ENCODE measurements at regions not wholly inside any gene's neighbourhood (a gene's known extent, or its start where the extent isn't known, plus 50 kb on each side); places are given as distances from the start of the nearest gene placed in this dataset.

DNA sequence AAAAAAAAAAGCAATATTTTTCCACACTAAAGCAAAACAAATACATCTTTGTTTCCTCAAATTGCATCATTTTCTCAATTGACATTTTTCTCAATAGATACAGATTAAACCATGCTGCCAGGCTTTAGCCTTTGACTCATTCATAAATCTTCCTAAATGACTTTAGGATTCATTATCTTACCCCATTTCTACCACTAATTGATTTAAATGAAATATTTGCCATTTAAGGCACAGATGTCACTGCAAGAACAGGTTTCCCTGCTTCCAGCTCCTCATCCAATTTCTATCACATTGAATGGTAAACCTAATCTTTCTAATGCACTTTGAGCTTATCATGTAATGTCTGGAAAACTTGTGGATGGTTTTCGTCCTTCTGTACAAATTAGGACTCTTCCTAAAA, 298.7 kb downstream of the RPL10L start:
- TF ChIP-seq CTCF (IDR thresholded peaks at IDR 0.05) (no peak), POLR2A (IDR thresholded peaks at IDR 0.05) (no peak)

All from body of pancreas (tissue), 4 donors.